ENCODE measurements at regions not wholly inside any gene's neighbourhood (a gene's known extent, or its start where the extent isn't known, plus 50 kb on each side); places are given as distances from the start of the nearest gene placed in this dataset.

DNA sequence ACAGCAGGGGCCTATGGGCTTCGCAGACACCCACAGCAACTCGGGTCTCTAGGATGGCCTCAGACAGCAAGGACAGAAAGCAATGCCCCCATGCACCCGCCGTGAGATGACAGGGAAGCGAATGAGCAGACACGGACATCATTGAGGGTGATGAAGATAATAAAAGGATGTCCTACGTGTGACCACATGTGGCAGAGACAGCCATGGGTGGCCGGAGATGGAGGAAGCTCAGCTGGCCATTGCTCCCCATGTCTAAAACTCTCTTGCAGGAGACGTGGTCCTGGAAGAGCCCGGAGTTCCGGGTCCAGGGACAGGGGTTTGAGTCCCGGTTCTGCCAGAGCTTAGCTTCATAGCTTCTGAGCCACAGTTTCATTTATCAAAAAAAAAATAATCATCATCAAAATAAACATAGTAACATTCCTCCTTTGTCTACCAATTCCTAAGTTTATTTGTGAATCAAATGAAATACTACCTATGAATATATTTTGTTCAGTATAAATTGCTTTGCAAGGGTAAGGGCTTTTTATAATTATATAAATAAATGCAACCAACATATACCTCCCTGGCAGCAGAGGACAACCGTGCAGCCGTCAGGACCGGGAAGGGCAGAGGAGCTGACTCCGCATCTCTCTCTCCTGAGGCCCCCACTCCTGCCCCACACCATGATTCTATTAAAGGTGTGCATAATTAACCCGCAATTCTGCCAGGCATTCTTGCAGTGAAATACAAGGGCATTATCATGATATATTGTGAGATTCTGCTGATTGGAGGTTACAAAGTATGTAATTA is 401.4 kb upstream of the MYT1L start:
- Histone ChIP-seq H4K8ac (ENCODE audit: low read depth, low read length) (no peak overlapping the region), H3K9ac (ENCODE audit: low read length) (no peak overlapping the region), H3K4me1 (ENCODE audit: control insufficient read depth, low read depth, low read length) (no peaks in the 10 kb centered on the region), H3K27me3 (ENCODE audit: insufficient read depth, low read length, poor library complexity) (no peaks in the 10 kb centered on the region), H2BK15ac (replicated peaks; ENCODE audit: low read depth) (no peak overlapping the region), H4K5ac (ENCODE audit: low read length) (no peak overlapping the region), H2AK5ac (ENCODE audit: low read length) (no peak overlapping the region), H2BK5ac (ENCODE audit: low read length) (no peak overlapping the region), H2BK120ac (ENCODE audit: low read depth, low read length) (no peak overlapping the region), H3K79me2 (ENCODE audit: control insufficient read depth, insufficient read depth, low read length) (no peaks in the 10 kb centered on the region), H3K23ac (ENCODE audit: low read length) (no peak overlapping the region), H3K4me3 (ENCODE audit: low read length) (no peak overlapping the region), H3K36me3 (ENCODE audit: control insufficient read depth, insufficient read depth, low read length) (no peaks in the 10 kb centered on the region), H3K56ac (ENCODE audit: low read length) (no peak overlapping the region), H3K18ac (ENCODE audit: low read length) (no peak overlapping the region), H3K79me1 (ENCODE audit: low read length) (no peaks in the 10 kb centered on the region), H3K27ac (ENCODE audit: low read depth, low read length) (no peak overlapping the region), H3K4ac (ENCODE audit: low read depth, low read length) (no peak overlapping the region), H3K4me2 (ENCODE audit: low read length) (no peak overlapping the region)
- WGBS (ENCODE audit: extremely low coverage, insufficient coverage, low lambda C conversion rate): no CpG with 5 or more reads among the region's 17 CpGs
- DNase-seq: no peak

DNA sequence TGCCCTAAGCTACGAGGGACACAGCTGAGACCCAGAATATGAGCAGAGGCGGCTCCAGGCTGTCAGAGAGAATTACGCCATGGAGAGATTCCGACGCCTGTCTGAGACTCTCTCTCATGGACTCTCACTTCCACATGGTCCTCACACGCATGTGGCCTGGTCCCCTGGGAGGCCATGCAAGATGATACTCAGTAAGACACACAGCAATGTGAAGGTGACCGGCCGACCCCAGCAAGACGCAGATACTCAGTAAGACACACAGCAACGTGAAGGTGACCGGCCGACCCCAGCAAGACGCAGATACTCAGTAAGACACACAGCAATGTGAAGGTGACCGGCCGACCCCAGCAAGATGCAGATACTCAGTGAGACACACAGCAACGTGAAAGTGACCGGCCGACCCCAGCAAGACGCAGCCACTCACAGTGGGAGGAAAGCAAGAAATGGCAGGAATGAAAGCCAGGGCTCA is 400.8 kb upstream of the MYT1L start:
- Histone ChIP-seq H3K79me2 (ENCODE audit: control insufficient read depth, insufficient read depth, low read length) (no peaks in the 10 kb centered on the region), H2BK120ac (ENCODE audit: low read depth, low read length) (no peak overlapping the region), H3K23ac (ENCODE audit: low read length) (no peak overlapping the region), H3K27me3 (ENCODE audit: insufficient read depth, low read length, poor library complexity) (no peaks in the 10 kb centered on the region), H2AK5ac (ENCODE audit: low read length) (no peak overlapping the region), H3K36me3 (ENCODE audit: control insufficient read depth, insufficient read depth, low read length) (no peaks in the 10 kb centered on the region), H4K8ac (ENCODE audit: low read depth, low read length) (no peak overlapping the region), H3K9ac (ENCODE audit: low read length) (no peak overlapping the region), H3K4me2 (ENCODE audit: low read length) (no peak overlapping the region), H3K4ac (ENCODE audit: low read depth, low read length) (no peak overlapping the region), H2BK15ac (replicated peaks; ENCODE audit: low read depth) (no peak overlapping the region), H3K18ac (ENCODE audit: low read length) (no peak overlapping the region), H3K4me1 (ENCODE audit: control insufficient read depth, low read depth, low read length) (no peaks in the 10 kb centered on the region), H3K56ac (ENCODE audit: low read length) (no peak overlapping the region), H3K27ac (ENCODE audit: low read depth, low read length) (no peak overlapping the region), H3K79me1 (ENCODE audit: low read length) (no peaks in the 10 kb centered on the region), H3K4me3 (ENCODE audit: low read length) (no peak overlapping the region), H2BK5ac (ENCODE audit: low read length) (no peak overlapping the region), H4K5ac (ENCODE audit: low read length) (no peak overlapping the region)
- no CpG with 5 or more reads among the region's 19 CpGs for WGBS (ENCODE audit: extremely low coverage, insufficient coverage, low lambda C conversion rate)
- no peak for DNase-seq

DNA sequence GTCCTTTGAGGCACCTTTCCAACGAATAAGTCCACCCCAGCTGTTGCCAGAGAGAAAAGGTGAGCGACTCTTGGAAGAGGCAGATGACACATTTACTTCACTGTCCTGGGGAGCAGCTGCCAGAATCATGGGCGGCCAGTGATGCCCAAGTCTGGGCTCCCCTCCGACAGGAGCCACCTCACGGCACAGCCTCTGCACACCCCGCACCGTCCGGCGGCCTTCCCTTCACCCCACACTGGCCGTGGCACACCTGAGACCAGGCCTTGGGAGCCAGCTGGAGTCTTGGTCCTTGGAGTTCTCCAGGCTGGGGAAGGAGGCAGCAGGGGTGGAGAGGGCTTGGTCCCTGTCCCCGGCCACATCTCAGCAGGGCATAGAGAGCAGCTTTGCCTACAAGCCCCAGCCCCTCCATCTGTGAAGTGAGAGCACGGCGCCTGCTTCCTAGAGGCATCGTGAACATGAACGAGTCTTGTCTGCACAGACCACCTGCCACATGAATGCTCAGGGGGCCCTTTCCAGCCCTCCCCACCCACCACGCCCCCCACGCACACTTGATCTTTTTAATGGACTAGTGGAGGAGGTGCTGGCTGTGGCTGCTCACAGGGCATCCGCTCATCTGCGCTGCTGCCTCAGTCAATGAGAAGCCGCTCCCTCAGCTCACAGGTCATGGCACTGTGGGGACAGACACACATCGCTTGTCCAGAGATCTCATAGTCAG is 400.2 kb upstream of the MYT1L start:
- Histone ChIP-seq H3K27me3 (ENCODE audit: insufficient read depth, low read length, poor library complexity) (no peaks in the 10 kb centered on the region), H3K4me3 (ENCODE audit: low read length) (no peak overlapping the region), H3K4me2 (ENCODE audit: low read length) (no peak overlapping the region), H3K18ac (ENCODE audit: low read length) (no peak overlapping the region), H4K8ac (ENCODE audit: low read depth, low read length) (no peak overlapping the region), H3K56ac (ENCODE audit: low read length) (no peak overlapping the region), H2BK5ac (ENCODE audit: low read length) (no peak overlapping the region), H2BK15ac (replicated peaks; ENCODE audit: low read depth) (no peak overlapping the region), H3K4ac (ENCODE audit: low read depth, low read length) (no peak overlapping the region), H3K27ac (ENCODE audit: low read depth, low read length) (no peak overlapping the region), H3K9ac (ENCODE audit: low read length) (no peak overlapping the region), H3K23ac (ENCODE audit: low read length) (no peak overlapping the region), H3K4me1 (ENCODE audit: control insufficient read depth, low read depth, low read length) (no peaks in the 10 kb centered on the region), H3K79me1 (ENCODE audit: low read length) (no peaks in the 10 kb centered on the region), H4K5ac (ENCODE audit: low read length) (no peak overlapping the region), H3K36me3 (ENCODE audit: control insufficient read depth, insufficient read depth, low read length) (no peaks in the 10 kb centered on the region), H2BK120ac (ENCODE audit: low read depth, low read length) (no peak overlapping the region), H2AK5ac (ENCODE audit: low read length) (no peak overlapping the region), H3K79me2 (ENCODE audit: control insufficient read depth, insufficient read depth, low read length) (no peaks in the 10 kb centered on the region)
- no CpG with 5 or more reads among the region's 21 CpGs for WGBS (ENCODE audit: extremely low coverage, insufficient coverage, low lambda C conversion rate)
- no peak for DNase-seq

- Histone ChIP-seq H3K79me1 (ENCODE audit: low read length) (no peaks in the 10 kb centered on the region), H3K9ac (ENCODE audit: low read length) (no peak overlapping the region), H3K4ac (ENCODE audit: low read depth, low read length) (no peak overlapping the region), H2BK15ac (replicated peaks; ENCODE audit: low read depth) (no peak overlapping the region), H3K23ac (ENCODE audit: low read length) (no peak overlapping the region), H3K36me3 (ENCODE audit: control insufficient read depth, insufficient read depth, low read length) (no peaks in the 10 kb centered on the region), H2BK5ac (ENCODE audit: low read length) (no peak overlapping the region), H3K4me1 (ENCODE audit: control insufficient read depth, low read depth, low read length) (no peaks in the 10 kb centered on the region), H4K8ac (ENCODE audit: low read depth, low read length) (no peak overlapping the region), H3K18ac (ENCODE audit: low read length) (no peak overlapping the region), H3K27ac (ENCODE audit: low read depth, low read length) (no peak overlapping the region), H3K27me3 (ENCODE audit: insufficient read depth, low read length, poor library complexity) (no peaks in the 10 kb centered on the region), H3K4me2 (ENCODE audit: low read length) (no peak overlapping the region), H3K79me2 (ENCODE audit: control insufficient read depth, insufficient read depth, low read length) (no peaks in the 10 kb centered on the region), H2AK5ac (ENCODE audit: low read length) (no peak overlapping the region), H3K4me3 (ENCODE audit: low read length) (no peak overlapping the region), H2BK120ac (ENCODE audit: low read depth, low read length) (no peak overlapping the region), H4K5ac (ENCODE audit: low read length) (no peak overlapping the region), H3K56ac (ENCODE audit: low read length) (no peak overlapping the region)
- DNase-seq: no peak
- WGBS (ENCODE audit: extremely low coverage, insufficient coverage, low lambda C conversion rate): no CpG with 5 or more reads among the region's 18 CpGs
Observed at GRCh38 chr2:2730301-2730833, 399.3 kb upstream of the MYT1L start.

DNA sequence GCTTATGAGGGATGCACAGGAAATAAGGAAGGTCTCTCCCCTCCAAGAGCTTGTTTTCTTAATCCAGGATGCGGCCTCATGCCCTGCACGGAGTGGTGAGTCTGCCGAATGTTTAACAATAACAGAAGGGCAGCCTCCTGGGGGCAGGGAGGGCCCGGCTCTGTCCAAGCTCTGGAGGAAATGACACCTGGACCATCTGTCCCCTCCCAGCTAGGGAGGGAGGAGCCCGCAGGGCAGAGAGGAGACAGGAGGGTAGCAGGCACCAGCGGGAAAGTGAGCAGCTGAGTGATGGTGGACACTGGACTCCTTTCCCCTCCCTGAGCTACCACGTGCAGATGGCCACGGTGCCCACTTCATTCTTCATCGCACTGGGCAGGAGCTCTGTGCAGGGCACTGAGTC is 398.2 kb upstream of the MYT1L start:
- Histone ChIP-seq H3K56ac (ENCODE audit: low read length) (no peak overlapping the region), H3K36me3 (ENCODE audit: control insufficient read depth, insufficient read depth, low read length) (no peaks in the 10 kb centered on the region), H2BK15ac (replicated peaks; ENCODE audit: low read depth) (no peak overlapping the region), H2AK5ac (ENCODE audit: low read length) (no peak overlapping the region), H3K4me2 (ENCODE audit: low read length) (no peak overlapping the region), H2BK120ac (ENCODE audit: low read depth, low read length) (no peak overlapping the region), H2BK5ac (ENCODE audit: low read length) (no peak overlapping the region), H3K23ac (ENCODE audit: low read length) (no peak overlapping the region), H3K4me1 (ENCODE audit: control insufficient read depth, low read depth, low read length) (no peaks in the 10 kb centered on the region), H3K4ac (ENCODE audit: low read depth, low read length) (no peak overlapping the region), H3K79me2 (ENCODE audit: control insufficient read depth, insufficient read depth, low read length) (no peaks in the 10 kb centered on the region), H3K27me3 (ENCODE audit: insufficient read depth, low read length, poor library complexity) (no peaks in the 10 kb centered on the region), H3K79me1 (ENCODE audit: low read length) (no peaks in the 10 kb centered on the region), H3K27ac (ENCODE audit: low read depth, low read length) (no peak overlapping the region), H4K5ac (ENCODE audit: low read length) (no peak overlapping the region), H3K9ac (ENCODE audit: low read length) (no peak overlapping the region), H3K4me3 (ENCODE audit: low read length) (no peak overlapping the region), H4K8ac (ENCODE audit: low read depth, low read length) (no peak overlapping the region), H3K18ac (ENCODE audit: low read length) (no peak overlapping the region)
- no peak for DNase-seq
- no CpG with 5 or more reads among the region's 9 CpGs for WGBS (ENCODE audit: extremely low coverage, insufficient coverage, low lambda C conversion rate)

All from mesendoderm (in vitro differentiated cells).